ENCODE measurements at regions not wholly inside any gene's neighbourhood (a gene's known extent, or its start where the extent isn't known, plus 50 kb on each side); places are given as distances from the start of the nearest gene placed in this dataset.

DNA sequence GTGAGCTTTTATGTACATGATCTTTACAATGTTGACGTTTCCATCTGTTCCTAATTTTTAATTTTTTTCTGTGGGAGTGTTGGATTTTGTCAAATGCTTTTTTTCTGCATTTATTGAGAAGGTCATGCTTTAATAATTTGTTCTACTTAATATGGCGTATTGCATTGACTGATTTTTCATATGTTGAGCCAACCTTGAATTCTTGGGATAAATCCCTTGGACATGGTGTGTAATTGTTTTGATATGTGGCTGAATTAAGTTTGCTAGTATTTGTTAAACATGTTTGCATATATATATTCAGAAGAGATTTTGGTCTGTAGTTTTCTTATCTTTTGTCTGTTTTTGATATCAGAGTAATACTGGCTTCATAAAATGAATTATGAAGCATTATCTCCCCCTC lies 256.7 kb downstream of the EDEM1 start:
- no peak overlapping the region for H3K4me3 Mint-ChIP-seq
- H3K9me3 Mint-ChIP-seq: peaks cover 27% of the 10 kb centered on the region
- H3K4me1 Mint-ChIP-seq: no peaks in the 10 kb centered on the region
- no peak for TF ChIP-seq CTCF (IDR thresholded peaks at IDR 0.05)
- H3K27me3 Mint-ChIP-seq (ENCODE audit: low read depth, poor library complexity): no peaks in the 10 kb centered on the region
- no peaks in the 10 kb centered on the region for H3K36me3 Mint-ChIP-seq (ENCODE audit: low read depth)
- H3K27ac Mint-ChIP-seq: no peak overlapping the region
- no peak for DNase-seq

GRCh38 chr3:5445676-5446201 lies 258.2 kb downstream of the EDEM1 start:
- Mint-ChIP-seq H3K27ac (no peak overlapping the region), H3K36me3 (ENCODE audit: low read depth) (no peaks in the 10 kb centered on the region), H3K4me3 (no peak overlapping the region), H3K4me1 (no peaks in the 10 kb centered on the region), H3K9me3 (peaks cover 27% of the 10 kb centered on the region), H3K27me3 (ENCODE audit: low read depth, poor library complexity) (no peaks in the 10 kb centered on the region)
- DNase-seq: no peak
- TF ChIP-seq CTCF (IDR thresholded peaks at IDR 0.05): no peak

DNA sequence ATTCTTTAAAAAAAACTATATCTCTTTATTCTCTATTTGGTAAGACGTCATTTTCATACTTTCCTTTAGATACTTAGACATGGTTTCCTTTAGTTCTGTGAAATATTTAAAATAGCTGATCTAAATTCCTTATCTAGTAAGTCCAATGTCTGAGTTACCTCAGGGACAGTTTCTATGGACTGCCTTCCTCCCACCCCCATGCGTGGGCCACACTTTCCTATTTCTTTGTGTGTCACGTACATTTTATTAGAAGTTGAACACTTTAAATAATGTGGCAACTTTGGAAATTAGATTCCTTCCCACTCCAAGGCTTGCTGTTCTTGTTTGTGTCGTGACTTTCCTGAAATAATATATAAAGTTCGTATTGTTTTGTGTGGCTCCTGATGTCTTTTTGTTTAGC lies 260.7 kb downstream of the EDEM1 start:
- Mint-ChIP-seq H3K27me3 (ENCODE audit: low read depth, poor library complexity) (no peaks in the 10 kb centered on the region), H3K9me3 (peaks cover 22% of the 10 kb centered on the region), H3K27ac (no peak overlapping the region), H3K36me3 (ENCODE audit: low read depth) (no peaks in the 10 kb centered on the region), H3K4me3 (no peak overlapping the region), H3K4me1 (no peaks in the 10 kb centered on the region)
- no peak for DNase-seq
- no peak for TF ChIP-seq CTCF (IDR thresholded peaks at IDR 0.05)

- H3K27me3 Mint-ChIP-seq (ENCODE audit: low read depth, poor library complexity): no peaks in the 10 kb centered on the region
- no peak overlapping the region for H3K4me3 Mint-ChIP-seq
- H3K9me3 Mint-ChIP-seq: peaks cover 18% of the 10 kb centered on the region
- no peaks in the 10 kb centered on the region for H3K4me1 Mint-ChIP-seq
- DNase-seq: no peak
- H3K36me3 Mint-ChIP-seq (ENCODE audit: low read depth): no peaks in the 10 kb centered on the region
- no peak for TF ChIP-seq CTCF (IDR thresholded peaks at IDR 0.05)
- no peak overlapping the region for H3K27ac Mint-ChIP-seq
These were observed 261.3 kb downstream of the EDEM1 start for GRCh38 chr3:5448816-5449215.

- Mint-ChIP-seq H3K36me3 (ENCODE audit: low read depth) (no peaks in the 10 kb centered on the region), H3K4me3 (no peak overlapping the region), H3K27ac (no peak overlapping the region), H3K27me3 (ENCODE audit: low read depth, poor library complexity) (no peaks in the 10 kb centered on the region), H3K9me3 (no peaks in the 10 kb centered on the region), H3K4me1 (no peaks in the 10 kb centered on the region)
- no peak for TF ChIP-seq CTCF (IDR thresholded peaks at IDR 0.05)
- no peak for DNase-seq
These were observed 268.7 kb downstream of the EDEM1 start for GRCh38 chr3:5456199-5456598.

DNA sequence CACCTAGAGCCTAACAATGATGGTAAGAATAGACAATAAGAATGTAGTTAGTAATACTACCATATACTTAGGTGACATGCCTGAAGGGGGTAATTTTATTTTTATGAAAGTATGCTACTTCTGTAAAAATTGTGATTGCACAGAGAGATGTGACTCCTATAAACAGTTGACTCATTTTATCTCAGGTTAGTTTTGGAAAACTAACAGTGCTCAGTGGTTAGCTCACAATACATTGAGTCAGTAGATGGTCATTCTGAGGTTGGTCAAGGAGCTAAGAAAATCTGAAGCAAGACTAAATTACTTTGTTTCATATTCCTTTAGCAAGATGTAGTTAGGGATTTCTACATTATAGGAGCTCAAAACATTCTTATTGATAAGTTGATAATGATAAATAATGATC lies 271.0 kb downstream of the EDEM1 start:
- H3K27ac Mint-ChIP-seq: no peak overlapping the region
- no peaks in the 10 kb centered on the region for H3K9me3 Mint-ChIP-seq
- no peak for TF ChIP-seq CTCF (IDR thresholded peaks at IDR 0.05)
- no peak for DNase-seq
- H3K27me3 Mint-ChIP-seq (ENCODE audit: low read depth, poor library complexity): no peaks in the 10 kb centered on the region
- H3K4me3 Mint-ChIP-seq: no peak overlapping the region
- H3K36me3 Mint-ChIP-seq (ENCODE audit: low read depth): no peaks in the 10 kb centered on the region
- peaks cover under 1% of the 10 kb centered on the region for H3K4me1 Mint-ChIP-seq

All from nephron progenitor cell (in vitro differentiated cells).